ENCODE measurements at regions not wholly inside any gene's neighbourhood (a gene's known extent, or its start where the extent isn't known, plus 50 kb on each side); places are given as distances from the start of the nearest gene placed in this dataset.

- no peak for DNase-seq
Observed at GRCh38 chr1:199671684-199672083, 355.8 kb upstream of the NR5A2 start.

- no peak for DNase-seq
Observed at GRCh38 chr1:199675937-199676336, 351.6 kb upstream of the NR5A2 start.

DNA sequence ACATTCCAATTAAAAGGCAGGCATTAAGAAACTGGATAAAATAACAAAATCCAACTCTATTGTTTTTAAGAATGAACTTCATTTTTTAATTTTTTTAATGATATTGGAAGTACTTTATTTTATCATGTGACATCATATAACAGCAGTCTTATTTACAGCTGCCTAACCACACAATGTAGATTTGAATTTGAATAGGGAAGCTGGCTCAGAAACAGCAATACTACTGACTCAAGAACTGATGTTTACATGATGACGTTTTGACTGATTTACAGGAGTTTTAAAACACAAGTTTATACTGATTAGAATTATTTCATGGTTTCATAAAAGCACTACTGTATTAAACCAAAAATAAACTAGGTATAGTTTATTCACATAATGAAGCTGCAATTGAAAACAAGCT is 348.7 kb upstream of the NR5A2 start:
- no peak for DNase-seq

DNA sequence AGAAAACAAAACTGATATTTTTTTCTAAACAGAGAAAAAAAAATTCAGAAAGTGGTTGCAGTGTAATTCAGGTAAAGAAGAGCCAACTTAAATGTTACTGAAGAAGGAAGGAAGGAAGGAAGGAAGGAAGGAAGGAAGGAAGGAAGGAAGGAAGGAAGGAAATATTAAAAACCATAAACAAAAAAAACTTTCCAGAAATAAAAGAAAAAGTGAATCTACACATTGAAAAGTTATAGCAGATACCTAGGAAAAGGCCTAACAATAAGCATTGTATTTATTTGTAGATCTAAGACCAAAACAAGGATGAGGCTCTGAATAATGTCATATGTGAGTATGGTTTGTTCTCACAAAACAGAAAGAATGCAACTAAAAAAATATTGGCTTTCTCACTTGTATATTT is 345.4 kb upstream of the NR5A2 start:
- no peak for DNase-seq

- DNase-seq, result peak; percentile 2
Observed at GRCh38 chr1:199684686-199685273, 342.7 kb upstream of the NR5A2 start.

DNA sequence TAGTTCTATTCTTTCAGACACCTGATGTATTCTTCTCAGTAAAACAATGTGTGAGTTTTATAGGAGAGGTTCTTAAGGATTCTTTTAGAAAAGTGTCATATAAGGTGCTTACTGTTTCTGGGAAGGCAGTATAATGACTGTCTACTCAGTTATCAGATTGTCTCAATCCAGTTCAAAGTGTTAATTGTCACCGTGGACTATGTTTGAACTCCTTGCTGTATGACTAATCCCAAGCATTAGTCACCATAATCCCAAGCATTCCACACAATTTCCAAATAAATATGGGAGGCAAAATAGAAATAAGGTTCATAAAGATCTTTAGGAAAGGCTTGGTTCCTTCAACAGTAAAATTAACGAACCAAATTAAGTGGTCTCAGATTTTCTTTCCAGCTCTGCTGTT is 342.1 kb upstream of the NR5A2 start:
- DNase-seq, result no peak

DNA sequence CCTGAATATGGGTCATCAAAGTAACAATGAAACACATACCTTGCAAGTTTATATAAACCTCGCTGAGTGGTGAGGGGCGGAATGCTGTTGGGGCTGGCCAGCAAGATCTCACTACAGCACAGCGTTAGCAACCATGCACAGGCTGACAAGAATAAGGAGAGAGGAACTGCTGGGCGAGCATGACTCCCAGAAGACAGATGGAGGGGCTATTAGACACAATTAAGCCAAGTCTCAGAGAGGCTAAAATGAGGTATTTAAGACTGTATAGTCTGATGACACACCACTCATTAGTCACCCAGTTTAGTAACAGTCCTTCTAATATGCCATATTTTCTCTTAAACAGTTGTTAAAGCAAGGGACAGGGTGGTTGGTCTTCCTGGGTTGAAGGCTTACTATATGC is 340.2 kb upstream of the NR5A2 start:
- no peak for DNase-seq

DNA sequence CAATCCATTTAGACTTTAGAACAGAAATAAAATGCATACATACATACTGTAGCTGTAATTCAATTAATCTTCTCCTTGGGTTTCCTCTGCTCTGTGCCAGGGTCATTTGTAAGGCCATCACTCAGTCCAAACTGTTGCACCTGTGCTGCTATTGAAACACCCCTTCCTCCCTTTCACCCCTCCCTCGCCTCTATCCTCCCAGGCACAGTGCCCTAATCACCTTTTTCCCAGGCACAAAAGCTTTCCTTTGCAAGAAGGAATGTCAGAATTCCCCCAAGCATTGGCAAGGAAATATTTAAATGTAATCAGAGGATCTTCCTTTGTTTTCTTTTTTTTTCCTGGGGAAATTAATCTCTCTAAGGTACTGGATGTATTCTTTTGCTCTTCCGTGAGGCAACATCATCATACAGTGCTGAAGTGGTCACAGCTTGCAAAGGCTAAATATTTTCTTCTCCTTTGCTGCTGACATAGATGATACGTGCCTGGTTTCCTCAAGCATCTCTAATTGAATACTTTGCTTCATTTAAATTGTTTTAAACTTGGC is 339.3 kb upstream of the NR5A2 start:
- no peak for DNase-seq

DNA sequence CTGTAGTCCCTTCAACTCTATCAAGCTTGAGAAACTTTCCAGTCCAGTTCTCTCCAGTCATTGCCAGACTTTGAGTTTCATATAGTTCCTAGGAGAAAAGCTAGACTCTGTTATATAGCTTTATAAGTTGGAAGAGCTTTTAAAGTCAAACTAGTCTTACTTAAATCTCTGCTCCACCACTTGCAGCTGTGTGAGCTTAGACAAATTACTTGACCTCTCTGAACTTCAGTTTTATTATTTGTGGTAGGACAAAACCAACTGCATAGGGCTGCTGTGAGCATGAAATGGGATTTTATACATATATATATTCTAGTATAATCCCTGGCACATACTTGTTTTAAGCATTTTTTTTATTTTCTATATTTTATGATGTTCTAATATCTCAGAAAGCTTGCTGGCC is 338.7 kb upstream of the NR5A2 start:
- DNase-seq, result no peak

DNA sequence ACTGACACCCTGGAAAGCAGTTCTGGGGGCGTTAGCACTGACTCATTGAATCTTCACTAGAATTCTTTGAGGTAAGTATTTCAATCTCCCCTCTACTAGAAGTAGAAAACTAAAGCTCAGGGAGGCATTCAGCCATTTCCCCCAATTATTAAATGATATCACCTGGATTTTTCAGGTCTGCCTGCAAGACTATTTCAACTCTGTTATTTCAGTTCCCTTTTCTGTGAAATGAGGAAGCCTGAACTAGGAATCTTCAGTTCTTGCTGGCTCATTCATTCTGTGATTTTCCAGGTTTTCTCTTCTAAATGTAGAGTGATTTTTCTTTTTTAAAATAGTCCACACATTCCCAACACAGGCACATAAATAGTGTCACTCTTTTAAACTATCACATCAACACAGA is 337.0 kb upstream of the NR5A2 start:
- DNase-seq, result no peak

DNA sequence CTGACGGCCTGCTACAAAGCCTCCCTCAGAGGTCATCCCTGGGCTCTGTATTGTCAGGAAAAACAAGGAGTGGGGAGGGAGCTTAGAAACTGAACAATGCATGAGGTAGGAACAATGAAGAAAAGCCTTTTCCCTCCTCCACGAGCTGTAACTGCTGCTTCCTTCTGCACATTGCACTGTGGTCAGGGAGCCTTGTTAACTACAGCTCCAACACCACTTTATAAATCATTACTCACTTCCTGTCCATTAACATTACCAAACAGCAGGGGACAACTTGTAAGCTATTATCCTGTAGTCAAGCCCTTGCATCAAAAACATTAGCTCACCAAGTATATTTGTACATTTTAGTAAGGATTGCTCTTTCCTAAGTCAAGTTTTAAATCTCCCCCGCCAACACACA is 336.0 kb upstream of the NR5A2 start:
- no peak for DNase-seq

DNA sequence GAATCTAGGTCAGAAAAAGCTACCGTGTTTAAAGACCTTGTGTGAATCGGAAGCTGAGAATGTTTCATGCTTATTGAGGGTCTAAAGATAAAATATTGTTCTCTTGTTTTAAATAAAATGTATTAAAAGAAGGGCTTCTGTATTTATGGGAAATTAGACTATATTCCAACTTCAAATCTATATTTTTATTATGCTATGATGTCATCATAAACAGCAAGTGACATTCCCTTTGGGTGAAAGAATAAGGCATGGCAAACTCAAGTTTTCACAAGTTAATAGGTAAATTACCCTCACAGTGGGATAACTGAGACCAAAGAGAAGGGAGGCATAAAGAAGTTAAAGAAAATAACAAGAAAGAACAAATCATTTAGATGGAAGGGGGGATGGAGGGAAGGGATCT is 333.8 kb upstream of the NR5A2 start:
- DNase-seq, result no peak

DNA sequence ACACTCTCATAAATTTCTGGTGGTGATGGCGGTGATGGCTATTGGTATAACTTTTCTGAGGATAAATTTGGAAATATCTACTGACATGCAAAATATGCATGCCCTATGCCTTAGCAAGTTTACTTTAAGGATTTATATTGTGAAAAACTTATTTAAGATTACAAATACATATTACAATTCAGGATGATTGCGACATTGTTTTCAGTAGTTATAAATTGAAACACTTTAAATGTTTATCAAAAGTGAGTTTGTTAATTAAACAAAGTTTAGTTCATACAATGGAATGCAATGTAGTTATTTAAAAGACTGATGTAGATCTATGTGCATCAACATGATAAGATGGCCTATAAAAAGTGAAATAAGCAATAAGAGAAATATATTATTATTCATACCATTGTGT is 331.3 kb upstream of the NR5A2 start:
- DNase-seq, result no peak

- DNase-seq, result no peak
Observed at GRCh38 chr1:199698222-199698621, 329.3 kb upstream of the NR5A2 start.

DNA sequence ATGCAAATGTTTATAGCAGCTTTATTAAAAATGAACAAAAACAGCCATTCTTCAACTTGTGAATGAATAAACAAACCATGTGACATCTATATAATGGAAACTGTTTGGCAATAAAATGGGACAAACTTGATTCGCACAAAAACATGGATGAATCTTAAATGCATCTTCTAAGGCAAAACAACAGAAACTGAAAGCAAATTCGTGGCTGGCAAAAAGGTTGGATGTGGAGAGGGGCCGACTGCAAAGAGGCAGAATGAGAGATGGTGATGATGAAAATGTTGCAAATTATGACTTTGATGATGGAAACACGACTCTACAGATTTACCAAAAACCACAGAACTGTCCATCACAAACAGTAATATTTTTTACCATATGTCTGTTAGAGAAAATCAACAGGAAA is 327.0 kb upstream of the NR5A2 start:
- no peak for DNase-seq

DNA sequence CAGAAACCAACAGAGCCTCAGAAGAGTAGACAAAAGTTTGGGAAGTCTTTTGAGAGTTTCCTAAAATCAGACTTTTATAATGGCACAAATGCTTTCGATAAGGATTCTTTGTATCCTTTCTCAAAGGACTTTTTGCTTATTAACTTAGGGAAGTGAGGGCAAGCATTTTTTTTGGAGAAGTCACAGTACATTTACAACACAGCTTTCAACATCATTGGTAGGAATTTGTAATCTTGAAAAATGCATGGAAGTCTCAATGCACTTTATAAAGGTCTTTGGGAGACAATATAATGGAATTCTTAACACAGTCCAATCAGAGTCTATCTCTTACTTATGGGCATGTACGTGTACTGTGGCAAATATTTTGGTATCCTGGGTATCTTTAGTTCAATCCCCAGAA is 325.8 kb upstream of the NR5A2 start:
- no peak for DNase-seq

- no peak for DNase-seq
Observed at GRCh38 chr1:199704231-199704630, 323.3 kb upstream of the NR5A2 start.

GRCh38 chr1:199705825-199706224 is 321.7 kb upstream of the NR5A2 start:
- DNase-seq, result no peak

DNA sequence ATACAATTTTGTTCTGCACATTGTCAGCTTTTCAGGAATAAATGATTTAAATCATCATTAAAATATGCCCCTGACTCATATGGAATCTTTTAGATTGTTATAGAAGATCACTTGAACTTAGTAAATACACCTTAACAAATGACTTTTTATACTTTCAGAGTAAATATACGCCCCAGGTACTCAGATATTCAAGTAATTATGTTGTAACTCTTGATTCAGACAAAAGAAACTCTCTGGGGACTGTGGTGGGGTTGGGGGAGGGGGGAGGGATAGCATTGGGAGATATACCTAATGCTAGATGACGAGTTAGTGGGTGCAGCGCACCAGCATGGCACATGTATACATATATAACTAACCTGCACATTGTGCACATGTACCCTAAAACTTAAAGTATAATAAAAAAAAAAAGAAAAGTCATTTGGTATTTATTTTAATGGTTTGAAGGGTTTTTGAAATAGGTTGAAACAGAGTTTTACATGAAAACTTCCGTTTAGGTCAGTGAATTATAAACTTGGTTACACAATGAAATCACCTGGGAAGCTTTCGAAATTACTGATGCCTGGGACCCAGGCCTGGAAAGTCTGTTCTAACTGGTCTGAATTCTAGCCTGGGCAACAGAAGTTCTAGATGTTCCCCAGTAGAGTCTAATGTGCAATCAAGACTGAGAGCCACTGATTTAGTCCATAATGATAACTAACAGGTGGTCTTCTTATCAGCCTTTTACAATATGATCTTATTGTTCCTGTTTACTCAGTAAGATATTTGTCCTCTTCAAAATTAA is 320.5 kb upstream of the NR5A2 start:
- DNase-seq, result no peak

- DNase-seq, result no peak
Observed at GRCh38 chr1:199710974-199711373, 316.5 kb upstream of the NR5A2 start.

- DNase-seq, result no peak
Observed at GRCh38 chr1:199716729-199717128, 310.8 kb upstream of the NR5A2 start.

DNA sequence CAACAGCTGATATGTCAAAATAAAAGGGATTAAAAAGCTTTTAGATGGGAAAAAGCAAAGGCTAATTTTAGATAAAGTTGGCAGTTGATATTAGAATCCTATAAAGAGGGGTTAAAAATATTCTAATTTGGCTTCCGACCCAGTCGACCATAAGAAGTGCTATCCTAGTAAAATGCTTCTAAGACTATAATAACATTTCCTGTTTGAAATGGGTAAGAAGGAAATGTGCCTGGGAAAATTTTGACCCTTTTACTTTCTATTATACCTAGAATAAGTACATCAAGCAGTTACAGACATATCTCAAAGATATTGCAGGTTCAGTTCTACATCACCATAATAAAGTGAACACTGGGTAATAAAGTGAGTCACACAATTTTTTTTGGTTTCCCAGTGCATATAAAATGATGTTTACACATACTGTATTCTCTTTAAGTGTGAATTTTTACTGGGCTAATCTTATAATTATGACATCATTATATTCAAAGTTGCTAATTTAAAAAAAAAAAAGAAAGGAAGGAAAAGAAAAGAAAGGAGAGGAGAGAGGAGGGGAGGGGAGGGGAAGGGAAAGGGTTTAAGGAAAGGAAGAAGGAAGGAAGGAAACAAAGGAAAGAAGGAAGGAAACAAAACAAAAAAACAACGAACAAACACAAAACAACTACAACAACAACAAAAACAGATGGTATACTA is 308.2 kb upstream of the NR5A2 start:
- no peak for DNase-seq

DNA sequence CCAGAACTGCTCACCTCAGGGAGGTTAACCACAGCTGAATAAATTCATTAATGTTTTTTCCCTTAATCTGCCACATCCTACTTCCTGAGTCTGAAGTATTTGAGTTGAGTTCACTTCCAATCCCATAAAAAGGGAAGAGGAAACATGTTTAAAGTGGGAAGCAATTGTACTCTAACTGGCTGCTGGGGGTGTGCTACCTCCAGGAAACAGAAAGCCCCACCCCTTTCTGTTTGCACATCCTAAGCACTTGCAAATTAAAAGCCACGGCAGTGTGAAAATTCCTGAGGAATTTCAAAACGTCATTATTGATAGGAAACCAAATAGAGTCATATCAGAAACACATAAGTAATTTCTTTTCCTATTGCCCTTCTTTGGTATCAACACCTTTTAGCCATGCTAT is 307.0 kb upstream of the NR5A2 start:
- DNase-seq, result no peak

DNA sequence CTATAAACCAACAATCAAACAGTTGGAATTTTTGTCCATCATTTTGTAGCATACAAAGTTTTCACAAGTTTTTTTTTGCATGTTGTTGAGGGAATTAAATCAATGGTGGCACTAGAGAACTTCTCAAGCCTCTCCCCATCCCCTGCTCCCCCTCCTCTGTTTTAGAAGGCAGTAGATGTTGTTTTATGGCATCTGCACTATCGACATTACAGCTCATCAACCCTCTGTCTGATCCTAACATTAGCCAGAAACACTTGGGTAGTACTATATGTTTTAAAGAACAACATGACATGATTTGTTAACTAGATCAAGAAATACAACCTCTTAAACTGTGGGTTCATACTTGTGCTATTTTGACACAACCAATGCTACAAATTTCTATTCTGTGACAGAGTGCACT is 306.5 kb upstream of the NR5A2 start:
- no peak for DNase-seq

Measured in stimulated activated CD4-positive, alpha-beta T cell treated with anti-CD3 and anti-CD28 coated beads, Interleukin-1b, Interleukin-23, amount 100 ng/mL, for 48 hours (primary cell).